NCI-H748 (cell line): ENCODE measurements at regions not wholly inside any gene's neighbourhood (a gene's known extent, or its start where the extent isn't known, plus 50 kb on each side); places are given as distances from the start of the nearest gene placed in this dataset.

Experiments
- DNase-seq: peaks from one replicate; lab custom pipeline; 2025; ENCODE audit not compliant: unreplicated experiment; lab: John Stamatoyannopoulos, UW

GRCh38 chr6:18335948-18336347 lies 51.2 kb upstream of the RNF144B start:
- DNase-seq = no peak

GRCh38 chr6:18334251-18334650 lies 52.9 kb upstream of the RNF144B start:
- DNase-seq = no peak

DNA sequence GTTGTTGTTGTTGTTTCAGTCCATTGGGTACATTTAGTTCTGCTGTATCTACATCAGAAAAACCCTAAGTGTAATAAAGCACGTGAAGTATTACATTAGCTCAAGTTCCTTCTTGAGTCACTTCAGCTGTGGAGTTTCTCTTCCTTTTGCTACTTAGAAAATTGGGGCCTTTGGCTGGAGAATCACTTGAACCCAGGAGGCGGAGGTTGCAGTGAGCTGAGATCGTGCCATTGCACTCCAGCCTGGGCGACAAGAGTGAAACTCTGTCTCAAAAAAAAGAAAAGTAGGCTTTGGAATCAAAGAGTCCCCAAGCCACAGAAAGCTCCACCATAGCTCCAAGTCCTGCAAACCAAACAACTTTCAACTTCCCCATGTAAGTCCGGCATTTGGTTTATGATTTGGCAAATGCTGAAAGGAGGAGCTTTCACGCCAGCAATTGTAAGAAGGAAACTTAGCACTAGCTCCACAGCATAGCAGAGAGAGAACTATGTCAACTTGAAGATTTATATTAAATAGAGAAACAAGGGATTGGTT lies 56.5 kb upstream of the RNF144B start:
- DNase-seq = no peak

GRCh38 chr6:18329776-18330175 lies 57.4 kb upstream of the RNF144B start:
- DNase-seq = no peak

DNA sequence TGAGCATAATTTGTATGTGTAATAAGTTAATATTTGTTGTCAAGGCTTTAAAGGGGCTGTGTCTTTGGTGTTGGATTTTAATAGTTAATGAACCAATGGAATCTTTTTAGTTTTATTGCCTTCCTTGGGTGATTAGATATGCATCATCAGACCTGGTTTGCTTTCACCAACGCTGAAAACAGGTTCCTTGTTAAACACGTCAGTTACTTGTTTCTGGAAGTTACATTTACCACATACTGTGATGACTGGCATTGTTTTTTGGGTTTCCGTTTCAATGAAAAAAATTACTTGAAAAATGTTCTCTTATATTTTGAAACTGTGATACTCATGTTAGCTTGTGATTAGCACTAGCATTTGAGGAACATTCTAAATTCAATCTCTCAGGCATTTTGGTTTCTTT lies 58.6 kb upstream of the RNF144B start:
- DNase-seq = no peak

DNA sequence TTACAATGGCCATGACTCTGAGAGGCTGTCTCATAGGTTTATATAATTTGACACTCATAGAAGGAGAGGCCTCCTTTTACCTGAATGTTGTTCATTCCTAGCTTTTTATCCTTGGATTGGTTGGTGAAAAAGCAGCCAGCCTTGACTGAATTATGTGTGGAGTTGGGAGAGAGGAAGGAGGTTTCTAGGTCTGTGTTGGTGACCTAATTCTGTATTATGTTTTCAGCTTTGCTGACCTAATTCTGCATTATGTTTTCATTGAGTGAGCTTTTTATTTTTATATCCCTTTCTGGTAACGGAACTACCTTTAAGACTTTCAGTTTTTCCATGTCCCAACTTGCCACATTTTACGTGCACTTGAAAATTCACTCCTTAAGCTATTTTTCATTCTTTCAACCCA lies 59.1 kb upstream of the RNF144B start:
- no peak for DNase-seq

DNA sequence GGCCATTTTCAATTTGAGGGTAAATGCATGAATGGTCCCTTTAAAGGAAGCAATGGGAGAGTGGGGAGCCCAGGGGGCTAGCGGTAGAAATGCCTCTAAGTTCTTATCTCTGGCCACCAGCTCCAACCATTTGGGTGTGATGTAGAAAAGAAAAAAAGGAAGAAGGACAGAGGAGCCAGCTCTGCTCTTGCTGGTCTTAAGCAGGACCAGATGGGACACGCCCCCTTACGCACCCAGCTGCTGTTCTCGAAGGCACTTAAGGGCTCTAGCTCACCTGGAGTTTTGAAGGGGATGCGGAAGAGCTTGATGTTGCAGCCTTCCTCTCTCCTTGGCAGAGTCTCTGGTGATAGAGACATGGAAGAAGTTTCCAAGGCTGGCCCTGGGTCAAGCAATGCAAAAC lies 59.5 kb upstream of the RNF144B start:
- peak; percentile 27 for DNase-seq

- no peak for DNase-seq
Observed at GRCh38 chr6:18326980-18327379, 60.2 kb upstream of the RNF144B start.

- no peak for DNase-seq
Observed at GRCh38 chr6:18326001-18326400, 61.1 kb upstream of the RNF144B start.

DNA sequence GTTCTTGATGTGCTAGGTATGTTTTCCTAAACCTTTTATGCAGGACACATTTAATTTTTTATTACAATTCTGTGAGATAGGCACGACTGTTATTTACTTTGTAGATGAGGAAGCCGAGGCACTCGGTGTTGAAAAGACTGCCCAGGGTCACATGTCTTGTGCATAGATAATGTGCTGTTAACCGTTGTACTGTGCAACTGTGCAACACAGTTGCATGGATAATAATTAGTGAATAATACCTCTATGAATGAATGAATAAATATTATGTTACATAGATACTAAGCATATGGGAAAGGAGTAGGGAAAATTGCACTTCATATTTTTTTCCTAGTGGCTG lies 60.3 kb upstream of the DEK start:
- no peak for DNase-seq

- peak; percentile 73 for DNase-seq
Observed at GRCh38 chr6:18323935-18324705, 59.8 kb upstream of the DEK start.

GRCh38 chr6:18317850-18318249 lies 53.5 kb upstream of the DEK start:
- no peak for DNase-seq

DNA sequence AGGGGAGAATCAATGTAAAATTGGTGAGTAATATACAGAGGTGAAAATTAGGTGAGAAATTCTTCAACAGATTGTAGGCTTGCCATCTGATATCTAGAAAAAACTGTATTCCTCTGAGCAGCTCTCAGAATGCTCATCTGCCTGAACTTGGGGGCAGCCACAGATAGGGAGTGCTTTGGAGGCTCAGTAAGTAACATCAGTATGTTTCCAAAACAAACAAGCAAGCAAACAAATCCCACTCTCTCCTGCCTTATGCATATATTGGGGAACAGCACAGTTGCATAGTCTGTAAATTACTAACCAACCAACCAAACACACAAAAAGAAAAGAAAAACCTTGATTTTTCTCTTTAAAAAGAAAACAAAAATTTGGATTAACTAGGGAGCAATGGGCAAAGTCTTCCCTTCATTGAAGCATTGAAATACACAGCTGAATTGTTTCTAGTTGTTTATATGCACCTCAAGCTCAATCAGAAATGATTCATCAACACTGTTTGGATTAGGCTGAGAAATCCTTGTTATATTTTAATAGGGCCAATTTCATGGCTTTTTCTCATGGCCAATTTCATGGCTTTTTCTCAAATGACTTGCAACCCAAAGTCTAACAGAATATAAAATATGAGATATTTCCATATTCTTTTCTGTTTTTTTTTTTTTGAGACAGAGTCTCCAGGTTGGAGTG lies 50.1 kb upstream of the DEK start:
- no peak for DNase-seq
